ENCODE measurements at regions not wholly inside any gene's neighbourhood (a gene's known extent, or its start where the extent isn't known, plus 50 kb on each side); places are given as distances from the start of the nearest gene placed in this dataset.
A peak's percentile ranks its signal among the peaks of the same experiment; 100 is the strongest.

DNA sequence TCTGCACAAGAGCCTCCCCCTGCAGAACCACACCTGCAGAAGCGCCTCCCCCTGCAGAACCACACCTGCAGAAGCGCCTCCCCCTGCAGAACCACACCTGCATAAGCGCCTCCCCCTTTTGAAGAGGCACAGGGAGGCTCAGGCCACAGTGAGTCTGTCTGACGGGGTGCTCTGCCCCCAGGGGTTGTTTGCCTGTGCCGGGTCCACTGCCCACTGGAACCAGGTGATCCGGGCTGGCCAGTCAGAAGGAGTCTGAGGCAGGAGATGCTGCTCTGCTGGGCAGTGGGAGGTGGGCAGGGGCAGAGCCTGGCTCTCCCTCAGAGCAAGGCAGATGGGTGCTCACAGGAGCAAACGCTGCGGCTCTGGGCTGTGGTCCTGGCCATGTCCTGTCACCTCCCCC is 60.8 kb upstream of the RNU6ATAC start:
- H3K4me3 ChIP-seq = no peak overlapping the region
- no peaks in the 10 kb centered on the region for H3K9me3 ChIP-seq
- no peaks in the 10 kb centered on the region for H3K36me3 ChIP-seq
- TF ChIP-seq, protein P1, sequence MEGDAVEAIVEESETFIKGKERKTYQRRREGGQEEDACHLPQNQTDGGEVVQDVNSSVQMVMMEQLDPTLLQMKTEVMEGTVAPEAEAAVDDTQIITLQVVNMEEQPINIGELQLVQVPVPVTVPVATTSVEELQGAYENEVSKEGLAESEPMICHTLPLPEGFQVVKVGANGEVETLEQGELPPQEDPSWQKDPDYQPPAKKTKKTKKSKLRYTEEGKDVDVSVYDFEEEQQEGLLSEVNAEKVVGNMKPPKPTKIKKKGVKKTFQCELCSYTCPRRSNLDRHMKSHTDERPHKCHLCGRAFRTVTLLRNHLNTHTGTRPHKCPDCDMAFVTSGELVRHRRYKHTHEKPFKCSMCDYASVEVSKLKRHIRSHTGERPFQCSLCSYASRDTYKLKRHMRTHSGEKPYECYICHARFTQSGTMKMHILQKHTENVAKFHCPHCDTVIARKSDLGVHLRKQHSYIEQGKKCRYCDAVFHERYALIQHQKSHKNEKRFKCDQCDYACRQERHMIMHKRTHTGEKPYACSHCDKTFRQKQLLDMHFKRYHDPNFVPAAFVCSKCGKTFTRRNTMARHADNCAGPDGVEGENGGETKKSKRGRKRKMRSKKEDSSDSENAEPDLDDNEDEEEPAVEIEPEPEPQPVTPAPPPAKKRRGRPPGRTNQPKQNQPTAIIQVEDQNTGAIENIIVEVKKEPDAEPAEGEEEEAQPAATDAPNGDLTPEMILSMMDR (IDR thresholded peaks at IDR 0.05) = no peak
- H3K27me3 ChIP-seq = peaks cover 0 to 11% (median 0%) of the 10 kb centered on the region in 7 donors
- intact Hi-C loops (cut with DNase I) = loop anchor here in 1 of 10 donors (5.0 kb wide), 1 partner anchor 47 kb away; no protein-coding TSS in a partner anchor
- H3K4me1 ChIP-seq = peaks cover 0 to 10% (median 0%) of the 10 kb centered on the region in 9 donors
- no peak for ATAC-seq
- peak in 1 of 2 donors; percentile 9 for DNase-seq
- 87 to 97% methylated on average over 8 of the region's 8 CpGs for WGBS, 2 donors
- no peak overlapping the region for H3K27ac ChIP-seq

DNA sequence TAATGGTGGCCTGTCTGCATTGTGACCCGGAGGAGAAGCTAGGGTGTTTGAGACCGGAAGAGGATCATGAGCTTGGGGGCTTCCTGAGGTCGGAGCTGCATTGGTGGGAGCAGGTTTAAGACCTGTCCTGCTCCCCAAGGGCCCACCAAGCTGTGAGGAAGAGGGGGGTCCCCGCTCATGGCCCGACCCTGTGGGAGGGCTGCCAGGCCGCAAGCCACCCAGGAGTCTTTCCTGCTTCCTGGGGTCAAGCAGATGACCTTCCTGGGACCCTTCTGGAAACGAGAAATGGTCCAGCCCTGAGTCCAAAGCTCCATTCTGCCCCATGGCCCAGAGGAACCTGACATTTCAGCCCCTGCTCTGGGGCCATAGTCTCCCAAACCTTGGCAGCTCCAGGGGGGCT is 61.5 kb upstream of the RNU6ATAC start:
- Histone ChIP-seq H3K4me1 (peaks cover 0 to 11% (median 2%) of the 10 kb centered on the region in 9 donors), H3K27ac (no peak overlapping the region), H3K4me3 (no peak overlapping the region), H3K9me3 (no peaks in the 10 kb centered on the region), H3K27me3 (peaks cover 0 to 11% (median 0%) of the 10 kb centered on the region in 7 donors), H3K36me3 (no peaks in the 10 kb centered on the region)
- WGBS, 2 donors = 73 to 75% methylated on average over 7 of the region's 7 CpGs
- ATAC-seq = no peak
- intact Hi-C loops (cut with DNase I) = loop anchor here in 1 of 10 donors (5.0 kb wide), 1 partner anchor 46 kb away; no protein-coding TSS in a partner anchor
- TF ChIP-seq, protein P1 (IDR thresholded peaks at IDR 0.05) = no peak
- no peak for DNase-seq

DNA sequence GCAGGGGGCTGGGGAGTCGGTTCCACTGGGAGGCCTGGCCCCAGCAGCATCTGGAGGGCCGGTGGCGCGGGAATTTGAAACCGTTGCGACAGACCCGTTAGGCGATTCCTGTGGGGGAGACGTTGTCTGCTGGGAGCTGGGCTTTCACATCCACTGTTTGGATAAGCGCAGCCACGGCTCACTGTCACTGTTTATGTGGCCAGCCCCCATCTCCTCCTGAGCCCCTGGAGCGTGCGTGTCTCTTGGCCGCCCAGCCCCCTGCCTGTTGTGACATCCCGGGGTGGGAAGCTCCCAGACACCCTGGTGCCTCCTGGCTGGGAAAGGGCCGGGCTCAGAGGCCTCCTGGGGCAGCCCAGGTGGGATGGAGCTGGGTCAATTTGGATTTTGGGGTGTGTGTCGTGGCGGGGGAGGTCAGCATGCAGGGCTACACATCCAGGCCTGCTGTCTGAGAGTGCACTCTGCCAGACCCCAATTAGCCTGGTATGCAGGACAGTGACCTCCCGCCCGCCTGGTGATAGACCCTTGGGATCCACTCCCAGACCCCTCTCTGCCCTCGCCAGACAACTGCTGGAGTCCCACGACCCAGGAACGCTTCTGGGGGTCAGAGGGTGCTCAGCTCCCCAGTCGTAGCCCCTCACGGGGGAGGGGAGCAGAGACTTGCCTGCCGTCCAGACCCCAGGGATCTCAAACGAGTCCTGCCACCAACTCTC is 62.0 kb upstream of the RNU6ATAC start:
- ATAC-seq (no peak), DNase-seq (peak in 1 of 2 donors; percentile 52)
- no peak overlapping the region for H3K27ac ChIP-seq
- 69 to 73% methylated on average over 27 of the region's 27 CpGs for WGBS, 2 donors
- intact Hi-C loops (cut with DNase I) = loop anchor here in 1 of 10 donors (5.0 kb wide), 1 partner anchor 46 kb away; no protein-coding TSS in a partner anchor
- no peaks in the 10 kb centered on the region for H3K36me3 ChIP-seq
- peaks cover 3 to 16% (median 7%) of the 10 kb centered on the region in 9 donors for H3K4me1 ChIP-seq
- H3K27me3 ChIP-seq = peaks cover 0 to 11% (median 0%) of the 10 kb centered on the region in 7 donors
- H3K9me3 ChIP-seq = no peaks in the 10 kb centered on the region
- no peak overlapping the region for H3K4me3 ChIP-seq
- TF ChIP-seq, protein P1 (IDR thresholded peaks at IDR 0.05) = no peak

DNA sequence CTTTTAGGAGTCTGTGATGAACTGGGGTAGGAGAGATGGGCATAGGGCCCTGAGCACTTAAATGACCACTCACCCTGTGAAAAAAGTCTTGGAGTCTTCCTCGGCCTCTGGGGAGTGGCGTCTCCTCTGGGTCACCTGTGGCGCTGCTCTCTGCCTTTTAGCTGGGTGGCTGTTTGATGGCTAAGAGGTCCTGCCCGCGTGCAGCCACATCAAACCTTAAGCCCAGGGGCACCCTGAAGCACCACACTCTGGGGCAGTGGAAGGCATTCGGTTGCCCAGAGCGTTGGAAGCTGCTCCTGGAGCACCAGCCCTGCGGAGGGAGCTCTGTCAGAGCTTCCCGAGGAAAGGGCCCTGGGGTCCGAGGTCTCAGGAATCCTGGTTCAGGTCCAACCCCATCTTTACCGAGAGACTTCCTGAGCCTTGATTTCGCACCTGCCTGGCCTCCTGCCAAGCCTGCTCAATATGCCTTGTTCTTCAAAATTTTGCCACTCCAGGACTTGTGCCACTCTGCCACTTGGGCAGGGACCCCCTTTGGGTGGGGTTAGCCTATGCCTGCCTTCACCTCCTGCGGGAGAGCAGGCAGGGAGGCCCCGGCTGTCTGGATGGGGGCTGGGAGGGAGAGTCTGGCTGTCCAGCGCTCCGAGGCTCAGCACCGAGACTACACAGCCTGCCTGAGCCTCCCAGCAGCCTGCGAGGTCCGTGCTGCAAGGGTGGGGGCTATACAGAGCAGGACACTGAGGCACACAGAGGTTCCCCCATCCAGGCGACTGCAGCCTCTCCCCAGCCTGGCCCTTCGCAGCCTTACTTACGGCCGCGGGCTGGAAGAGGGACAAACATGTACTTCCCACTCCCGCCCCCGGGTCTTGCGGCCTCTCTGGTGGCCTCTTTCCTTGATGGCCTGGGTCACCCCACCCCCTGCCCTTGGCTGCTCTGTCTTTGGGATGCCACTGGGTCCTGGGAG is 63.4 kb upstream of the RNU6ATAC start:
- Histone ChIP-seq H3K4me1 (peaks cover 3 to 18% (median 11%) of the 10 kb centered on the region in 9 donors), H3K27ac (no peak overlapping the region), H3K27me3 (peaks cover 0 to 11% (median 0%) of the 10 kb centered on the region in 7 donors), H3K4me3 (no peak overlapping the region), H3K9me3 (no peaks in the 10 kb centered on the region), H3K36me3 (no peaks in the 10 kb centered on the region)
- TF ChIP-seq, protein P1 (IDR thresholded peaks at IDR 0.05) = no peak
- no peak for ATAC-seq
- no peak for DNase-seq
- WGBS, 2 donors = 63 to 68% methylated on average over 27 of the region's 27 CpGs
- intact Hi-C loops (cut with DNase I) = loop anchor here in 1 of 10 donors (5.0 kb wide), 1 partner anchor 45 kb away; no protein-coding TSS in a partner anchor

Data from heart right ventricle (tissue), 16 donors.